Uterus (tissue), 2 donors: ENCODE measurements at regions not wholly inside any gene's neighbourhood (a gene's known extent, or its start where the extent isn't known, plus 50 kb on each side); places are given as distances from the start of the nearest gene placed in this dataset.

Experiments
- CTCF ChIP-seq, 4 experiments: fragments of 200-600 bp in 2 of 4; fragments of 450-650 bp in 2 of 4; sonication (generic) in 2 of 4; IDR thresholded peaks; one replicate each; pipeline ENCODE4 v1.5.1; 2016 to 2019; ENCODE audit warnings: antibody characterized with exemption in 4 of 4, mild to moderate bottlenecking in 2 of 4, moderate library complexity in 1 of 4
- POLR2A ChIP-seq, 2 donors: fragments of 450-650 bp; IDR thresholded peaks; one replicate each; pipeline ENCODE4 v1.6.1; 2016; ENCODE audit warnings: antibody characterized with exemption in 2 of 2, mild to moderate bottlenecking in 1 of 2, moderate library complexity in 1 of 2

GRCh38 chr19:46955813-46956371 lies 63.7 kb upstream of the NPAS1 start:
- TF ChIP-seq CTCF (IDR thresholded peaks at IDR 0.05), result no peak
- TF ChIP-seq POLR2A (IDR thresholded peaks at IDR 0.05), result no peak
